GM12878 (cell line): ENCODE measurements at regions not wholly inside any gene's neighbourhood (a gene's known extent, or its start where the extent isn't known, plus 50 kb on each side); places are given as distances from the start of the nearest gene placed in this dataset.

Source experiments
- BCLAF1 ChIP-seq: fragments of 450-650 bp; IDR thresholded peaks from 2 replicates; pipeline ENCODE4 v1.6.1; 2017; ENCODE audit warnings: antibody characterized with exemption, mild to moderate bottlenecking, moderate library complexity
- BHLHE40 ChIP-seq, 2 experiments: fragments of 450-650 bp in 1 of 2; IDR thresholded peaks; 2 replicates each; pipeline ENCODE4 v1.6.1; 2011 to 2017; ENCODE audit warnings: low read depth in 2 of 2, borderline replicate concordance in 1 of 2, improper control_type of control experiment in 1 of 2, low read length in 1 of 2, mild to moderate bottlenecking in 1 of 2
- CHD1 ChIP-seq: IDR thresholded peaks from 2 replicates; pipeline ENCODE4 v1.6.1; 2012; ENCODE audit warnings: low read depth, low read length, improper control_type of control experiment
- CREB1 ChIP-seq: IDR thresholded peaks from 2 replicates; pipeline ENCODE4 v1.6.1; 2012; ENCODE audit warnings: low read depth, mild to moderate bottlenecking, inconsistent platforms
- JUND ChIP-seq: IDR thresholded peaks from 2 replicates; pipeline ENCODE4 v1.6.1; 2012; ENCODE audit warnings: low read depth, mild to moderate bottlenecking, low read length, improper control_type of control experiment, moderate library complexity
- NFYB ChIP-seq: IDR thresholded peaks from 2 replicates; pipeline ENCODE4 v1.6.1; 2011; ENCODE audit warnings: low read depth, mild to moderate bottlenecking, low read length, improper control_type of control experiment, moderate library complexity; ENCODE audit not compliant: insufficient read depth
- POLR2AphosphoS2 ChIP-seq: IDR thresholded peaks from 2 replicates; pipeline ENCODE4 v1.6.1; 2011; ENCODE audit warnings: low read depth, mild to moderate bottlenecking, low read length, improper control_type of control experiment, moderate library complexity
- POU2F2 ChIP-seq: IDR thresholded peaks from 3 replicates; pipeline ENCODE4 v1.6.1; 2011; ENCODE audit warnings: low read depth, mild to moderate bottlenecking, low read length, borderline replicate concordance
- PRDM15 ChIP-seq: fragments of 450-650 bp; formaldehyde crosslinking; IDR thresholded peaks from 2 replicates; pipeline ENCODE4 v1.4.0; 2020; ENCODE audit warnings: mild to moderate bottlenecking, moderate library complexity
- RELB ChIP-seq: fragments of 450-650 bp; IDR thresholded peaks from 2 replicates; pipeline ENCODE4 v1.6.1; 2017; ENCODE audit warnings: low read depth, mild to moderate bottlenecking, moderate library complexity
- YBX1 ChIP-seq: fragments of 450-650 bp; IDR thresholded peaks from 2 replicates; pipeline ENCODE4 v1.6.1; 2016; ENCODE audit warnings: antibody characterized with exemption

GRCh38 chr6:119479860-119480655 lies 130.5 kb upstream of the MAN1A1 start (continued):
- TF ChIP-seq RELB = no peak
- no peak for TF ChIP-seq BHLHE40 (IDR thresholded peaks at IDR 0.05; ENCODE audit: borderline replicate concordance in 1 of 2, low read depth in 2 of 2, low read length in 1 of 2)
- no peak for TF ChIP-seq NFYB
- no peak for TF ChIP-seq CREB1
- TF ChIP-seq CHD1 = no peak
- no peak for TF ChIP-seq PRDM15 (CRISPR knock-in tag)
- TF ChIP-seq POU2F2 = no peak
- no peak for TF ChIP-seq BCLAF1
- no peak for TF ChIP-seq JUND
- no peak for TF ChIP-seq POLR2AphosphoS2
- TF ChIP-seq YBX1 = no peak
